ENCODE measurements at regions not wholly inside any gene's neighbourhood (a gene's known extent, or its start where the extent isn't known, plus 50 kb on each side); places are given as distances from the start of the nearest gene placed in this dataset.

GRCh38 chr10:130416334-130417150 lies 280.4 kb downstream of the GLRX3 start:
- intact Hi-C loops (cut with DNase I; ENCODE audit: low total_unique reads): no loop called here
- Histone ChIP-seq H3K27ac (no peak overlapping the region), H3K27me3 (no peaks in the 10 kb centered on the region), H3K9me3 (no peaks in the 10 kb centered on the region), H3K4me1 (no peaks in the 10 kb centered on the region), H3K36me3 (no peaks in the 10 kb centered on the region), H3K4me3 (no peak overlapping the region)
- no peak for DNase-seq (ENCODE audit: low spot score in 2 of 2)
- TF ChIP-seq CTCF (IDR thresholded peaks at IDR 0.05) (no peak), POLR2A (IDR thresholded peaks at IDR 0.05) (no peak), POLR2AphosphoS5 (IDR thresholded peaks at IDR 0.05) (no peak)

DNA sequence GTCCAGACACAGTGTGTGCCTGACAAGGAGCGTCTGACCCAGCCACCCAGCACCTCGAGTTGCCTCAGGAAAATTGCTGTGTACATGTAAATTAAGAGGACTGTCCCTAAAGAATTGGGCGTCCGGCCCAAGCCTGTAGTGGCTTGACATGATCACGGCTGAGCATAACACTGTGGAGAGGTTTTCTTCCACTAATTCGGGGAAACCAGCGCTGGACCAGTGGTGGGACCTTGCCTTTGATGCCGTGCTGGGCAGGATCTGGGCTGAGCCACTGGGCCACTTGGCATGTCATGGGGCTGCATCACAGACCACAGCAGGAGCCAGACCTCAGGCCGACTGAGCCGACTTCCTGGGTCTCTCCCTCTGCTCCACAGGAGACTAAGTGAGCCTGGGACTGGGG lies 282.5 kb downstream of the GLRX3 start:
- Histone ChIP-seq H3K9me3 (no peaks in the 10 kb centered on the region), H3K36me3 (no peaks in the 10 kb centered on the region), H3K4me3 (no peak overlapping the region), H3K4me1 (no peaks in the 10 kb centered on the region), H3K27ac (peak overlapping the region in 1 of 2 donors; percentile 3), H3K27me3 (no peaks in the 10 kb centered on the region)
- DNase-seq (ENCODE audit: low spot score in 2 of 2): peak in 1 of 2 donors; percentile 27
- TF ChIP-seq POLR2A (IDR thresholded peaks at IDR 0.05) (no peak), POLR2AphosphoS5 (IDR thresholded peaks at IDR 0.05) (no peak), CTCF (IDR thresholded peaks at IDR 0.05) (no peak)
- intact Hi-C loops (cut with DNase I; ENCODE audit: low total_unique reads): no loop called here

GRCh38 chr10:130421909-130422308 lies 285.7 kb downstream of the GLRX3 start:
- TF ChIP-seq CTCF (IDR thresholded peaks at IDR 0.05) (no peak), POLR2AphosphoS5 (IDR thresholded peaks at IDR 0.05) (no peak), POLR2A (IDR thresholded peaks at IDR 0.05) (no peak)
- H3K27me3 ChIP-seq: no peaks in the 10 kb centered on the region
- no peak for DNase-seq (ENCODE audit: low spot score in 2 of 2)
- H3K4me1 ChIP-seq: no peaks in the 10 kb centered on the region
- no peaks in the 10 kb centered on the region for H3K9me3 ChIP-seq
- no peak overlapping the region for H3K4me3 ChIP-seq
- no peaks in the 10 kb centered on the region for H3K36me3 ChIP-seq
- intact Hi-C loops (cut with DNase I; ENCODE audit: low total_unique reads): no loop called here
- H3K27ac ChIP-seq: no peak overlapping the region

DNA sequence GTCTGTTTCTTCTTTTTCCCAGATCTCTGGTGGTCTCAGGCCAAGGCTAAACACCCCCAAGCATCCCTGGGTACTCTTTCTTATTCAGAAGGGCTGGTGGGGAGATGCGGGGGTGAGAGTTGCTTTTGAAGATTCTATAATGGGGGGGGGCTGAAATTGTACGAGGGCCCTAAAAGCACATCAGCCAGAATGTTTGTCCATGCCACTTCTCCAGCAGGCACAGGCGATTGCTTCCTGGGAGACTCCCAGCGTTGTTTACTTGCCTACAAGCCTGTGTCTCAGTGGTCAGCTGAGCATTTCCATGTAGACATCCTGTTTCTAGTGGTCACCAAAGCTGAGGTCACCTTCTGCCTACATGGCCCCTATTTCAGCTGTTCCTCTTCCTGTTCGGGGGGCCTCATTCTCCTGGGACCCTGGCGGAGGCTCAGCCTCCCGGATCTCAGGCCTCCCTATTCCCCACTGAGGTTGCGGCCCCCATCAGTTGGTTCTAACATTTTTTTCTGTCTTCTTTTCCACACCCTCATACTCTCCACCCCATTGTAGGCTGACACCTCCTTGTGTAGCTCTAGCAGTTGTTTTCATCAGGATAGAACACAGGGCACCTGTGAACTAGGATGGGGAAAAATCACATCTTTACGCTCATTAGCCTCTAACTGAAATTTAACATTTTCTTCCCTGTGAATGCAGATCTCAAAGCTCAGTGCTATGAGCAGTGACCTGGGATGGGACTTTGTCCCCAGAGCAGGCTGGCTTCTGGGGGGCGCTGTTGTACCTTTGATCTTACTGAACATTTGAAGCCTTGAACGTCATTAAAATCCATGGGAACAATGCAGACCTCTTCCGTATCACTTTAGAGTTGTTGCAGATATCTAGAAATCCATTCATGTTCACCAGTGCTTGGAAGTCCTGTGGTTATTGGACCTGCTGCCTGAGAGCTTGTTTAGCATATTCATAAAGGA lies 286.5 kb downstream of the GLRX3 start:
- DNase-seq (ENCODE audit: low spot score in 2 of 2): no peak
- no peak overlapping the region for H3K4me3 ChIP-seq
- H3K36me3 ChIP-seq: no peaks in the 10 kb centered on the region
- H3K4me1 ChIP-seq: no peaks in the 10 kb centered on the region
- no peak for TF ChIP-seq POLR2A (IDR thresholded peaks at IDR 0.05)
- TF ChIP-seq CTCF (IDR thresholded peaks at IDR 0.05): no peak
- TF ChIP-seq POLR2AphosphoS5 (IDR thresholded peaks at IDR 0.05): no peak
- intact Hi-C loops (cut with DNase I; ENCODE audit: low total_unique reads): no loop called here
- H3K27me3 ChIP-seq: no peaks in the 10 kb centered on the region
- no peak overlapping the region for H3K27ac ChIP-seq
- H3K9me3 ChIP-seq: no peaks in the 10 kb centered on the region
